ENCODE measurements at regions not wholly inside any gene's neighbourhood (a gene's known extent, or its start where the extent isn't known, plus 50 kb on each side); places are given as distances from the start of the nearest gene placed in this dataset.

DNA sequence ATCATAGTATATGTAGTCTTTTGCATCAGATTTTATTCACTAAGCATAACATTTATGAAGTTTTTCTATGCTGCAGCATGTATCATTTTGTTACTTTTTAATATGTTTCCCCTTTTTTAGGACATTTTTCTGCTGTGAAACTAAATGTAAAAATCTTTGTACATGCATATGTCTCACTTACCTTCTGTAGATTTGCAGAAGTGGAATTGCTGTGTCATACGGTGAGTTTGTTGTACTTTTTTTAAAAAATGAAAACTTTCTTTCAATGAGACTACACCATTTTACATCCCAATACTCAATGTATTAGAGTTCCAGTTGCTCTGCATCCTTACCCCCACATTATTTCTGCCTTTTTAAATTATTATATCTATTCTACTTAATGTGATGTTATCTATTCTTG lies 868.9 kb downstream of the PDHA2 start:
- TF ChIP-seq POLR2A (IDR thresholded peaks at IDR 0.05; ENCODE audit: low read depth, low read length): no peak
- TF ChIP-seq POLR2AphosphoS5 (IDR thresholded peaks at IDR 0.05; ENCODE audit: low read depth, low read length): no peak
